Liver (tissue), 8 donors: ENCODE measurements at regions not wholly inside any gene's neighbourhood (a gene's known extent, or its start where the extent isn't known, plus 50 kb on each side); places are given as distances from the start of the nearest gene placed in this dataset.

Experiments
- DNase-seq: peaks from one replicate; pipeline ENCODE4 v3.0.0-alpha.2; 2017; ENCODE audit warnings: low spot score
- H3K27ac ChIP-seq, 2 donors: one replicate each; pipeline ENCODE4 v1.7.0; 2013; ENCODE audit warnings: inconsistent platforms in 2 of 2, low read length in 2 of 2, control low read depth in 1 of 2, low read depth in 1 of 2, mild to moderate bottlenecking in 1 of 2
- H3K27me3 ChIP-seq, 4 donors: one replicate each; pipeline versions ENCODE4 v1.6.1 to v1.7.0; 2013; ENCODE audit warnings: low read length in 3 of 4, inconsistent platforms in 1 of 4, mild to moderate bottlenecking in 1 of 4, moderate library complexity in 1 of 4; ENCODE audit not compliant: control insufficient read depth in 4 of 4, insufficient read depth in 4 of 4
- H3K36me3 ChIP-seq, 4 donors: one replicate each; pipeline versions ENCODE4 v1.6.1 to v1.7.0; 2013; ENCODE audit warnings: low read length in 3 of 4, mild to moderate bottlenecking in 3 of 4, low read depth in 1 of 4, moderate library complexity in 1 of 4; ENCODE audit not compliant: control insufficient read depth in 4 of 4, insufficient read depth in 3 of 4
- H3K4me1 ChIP-seq, 4 donors: one replicate each; pipeline versions ENCODE4 v1.6.1 to v1.7.0; 2013; ENCODE audit warnings: low read length in 3 of 4, mild to moderate bottlenecking in 3 of 4, moderate library complexity in 1 of 4; ENCODE audit not compliant: control insufficient read depth in 4 of 4, insufficient read depth in 4 of 4
- H3K4me3 ChIP-seq, 3 donors: one replicate each; pipeline versions ENCODE4 v1.6.1 to v1.7.0; 2013; ENCODE audit warnings: low read length in 3 of 3, control low read depth in 1 of 3, low read depth in 1 of 3, mild to moderate bottlenecking in 1 of 3
- H3K9ac ChIP-seq, 2 donors: one replicate each; pipeline ENCODE4 v1.7.0; 2013; ENCODE audit warnings: low read length in 2 of 2, mild to moderate bottlenecking in 2 of 2, moderate library complexity in 2 of 2, control low read depth in 1 of 2, low read depth in 1 of 2
- H3K9me3 ChIP-seq, 4 donors: one replicate each; pipeline versions ENCODE4 v1.6.1 to v1.7.0; 2013; ENCODE audit warnings: low read length in 3 of 4; ENCODE audit not compliant: control insufficient read depth in 4 of 4
- ATF3 ChIP-seq: IDR thresholded peaks from 2 replicates; pipeline ENCODE4 v1.6.1; 2016; ENCODE audit warnings: antibody characterized with exemption
- CTCF ChIP-seq: fragments of 150-350 bp; IDR thresholded peaks from 2 replicates; pipeline ENCODE4 v1.5.1; 2017; ENCODE audit warnings: improper control_type of control experiment, low read depth, low read length; ENCODE audit not compliant: missing input control
- EGR1 ChIP-seq, 2 donors: IDR thresholded peaks; 2 replicates each; pipeline ENCODE4 v1.6.1; 2016 to 2018; ENCODE audit warnings: antibody characterized with exemption in 2 of 2, low read depth in 2 of 2
- FOXA1 ChIP-seq: IDR thresholded peaks from 2 replicates; pipeline ENCODE4 v1.6.1; 2016; ENCODE audit warnings: antibody characterized with exemption
- FOXA2 ChIP-seq: IDR thresholded peaks from 2 replicates; pipeline ENCODE4 v1.6.1; 2016; ENCODE audit warnings: antibody characterized with exemption
- GABPA ChIP-seq, 2 donors: IDR thresholded peaks in 1 of 2; conservative IDR thresholded peaks in 1 of 2; 2 replicates each; pipeline ENCODE4 v1.6.1; 2016; ENCODE audit warnings: antibody characterized with exemption in 2 of 2, mild to moderate bottlenecking in 1 of 2, moderate library complexity in 1 of 2
- HNF4A ChIP-seq, 2 donors: conservative IDR thresholded peaks; 2 replicates each; pipeline ENCODE4 v1.6.1; 2016; ENCODE audit warnings: antibody characterized with exemption in 2 of 2, mild to moderate bottlenecking in 2 of 2
- HNF4G ChIP-seq: IDR thresholded peaks from 2 replicates; pipeline ENCODE4 v1.6.1; 2016; ENCODE audit warnings: antibody characterized with exemption
- JUND ChIP-seq, 2 donors: IDR thresholded peaks; 2 replicates each; pipeline ENCODE4 v1.6.1; 2016; ENCODE audit warnings: antibody characterized with exemption in 2 of 2
- NR2F2 ChIP-seq: IDR thresholded peaks from 2 replicates; pipeline ENCODE4 v1.6.1; 2016; ENCODE audit warnings: antibody characterized with exemption
- RAD21 ChIP-seq, 2 donors: IDR thresholded peaks; 2 replicates each; pipeline ENCODE4 v1.6.1; 2016; ENCODE audit warnings: antibody characterized with exemption in 2 of 2, mild to moderate bottlenecking in 2 of 2
- REST ChIP-seq: IDR thresholded peaks from 2 replicates; pipeline ENCODE4 v1.6.1; 2016; ENCODE audit warnings: antibody characterized with exemption, mild to moderate bottlenecking
- RXRA ChIP-seq, 2 donors: IDR thresholded peaks; 2 replicates each; pipeline ENCODE4 v1.6.1; 2017 to 2018; ENCODE audit warnings: antibody characterized with exemption in 2 of 2, mild to moderate bottlenecking in 1 of 2
- SP1 ChIP-seq: IDR thresholded peaks from 2 replicates; pipeline ENCODE4 v1.6.1; 2018; ENCODE audit warnings: antibody characterized with exemption, mild to moderate bottlenecking
- TAF1 ChIP-seq: conservative IDR thresholded peaks from 2 replicates; pipeline ENCODE4 v1.6.1; 2016; ENCODE audit warnings: antibody characterized with exemption, mild to moderate bottlenecking
- YY1 ChIP-seq: IDR thresholded peaks from 2 replicates; pipeline ENCODE4 v1.6.1; 2016; ENCODE audit warnings: antibody characterized with exemption, mild to moderate bottlenecking
- ZBTB33 ChIP-seq: IDR thresholded peaks from 2 replicates; pipeline ENCODE4 v1.6.1; 2016; ENCODE audit warnings: antibody characterized with exemption
- WGBS: extraction: QIAGEN DNeasy Blood & Tissue Kit; methylation state at CpG from one replicate; pipeline ENCODE4 v1.1.7; 2013; 5-methylcytosine and 5-hydroxymethylcytosine counted together
- TF ChIP-seq, protein P1 (sequence below): IDR thresholded peaks from 2 replicates; pipeline ENCODE4 v1.6.1; 2016; ENCODE audit warnings: antibody characterized with exemption
- donor health status: healthy.
- donor health status: healthy.
- donor health status: healthy.
- donor health status: healthy.
- donor health status: healthy.

- H3K4me1 ChIP-seq: no peaks in the 10 kb centered on the region
- no peak for DNase-seq
- no peaks in the 10 kb centered on the region for H3K27me3 ChIP-seq
- H3K27ac ChIP-seq: no peak overlapping the region
- H3K36me3 ChIP-seq: no peaks in the 10 kb centered on the region
- WGBS: 76% methylated on average over 5 of the region's 5 CpGs
- no peak overlapping the region for H3K9ac ChIP-seq
- TF ChIP-seq HNF4G: no peak
- TF ChIP-seq FOXA1: no peak
- TF ChIP-seq ATF3: no peak
- TF ChIP-seq NR2F2: no peak
- H3K9me3 ChIP-seq: no peaks in the 10 kb centered on the region
- no peak overlapping the region for H3K4me3 ChIP-seq
Observed at GRCh38 chr3:118485693-118486092, 549.0 kb downstream of the IGSF11 start.

- no peak for DNase-seq
- Histone ChIP-seq H3K9me3 (no peaks in the 10 kb centered on the region), H3K4me3 (no peak overlapping the region), H3K4me1 (no peaks in the 10 kb centered on the region), H3K36me3 (no peaks in the 10 kb centered on the region), H3K9ac (no peak overlapping the region), H3K27me3 (no peaks in the 10 kb centered on the region), H3K27ac (no peak overlapping the region)
- TF ChIP-seq CTCF (no peak), YY1 (no peak), HNF4A (conservative IDR thresholded peaks at IDR 0.05) (no peak), JUND (IDR thresholded peaks at IDR 0.05) (no peak), REST (no peak), EGR1 (IDR thresholded peaks at IDR 0.05; ENCODE audit: low read depth in 2 of 2) (no peak), GABPA (IDR thresholded peaks at IDR 0.05 in 1 of 2, conservative IDR thresholded peaks at IDR 0.05 in 1 of 2) (no peak), RAD21 (IDR thresholded peaks at IDR 0.05) (no peak), ZBTB33 (no peak), HNF4G (no peak), ATF3 (no peak), FOXA1 (no peak), RXRA (IDR thresholded peaks at IDR 0.05) (no peak), FOXA2 (no peak), NR2F2 (no peak), SP1 (no peak), TAF1 (no peak)
- TF ChIP-seq, protein P1, sequence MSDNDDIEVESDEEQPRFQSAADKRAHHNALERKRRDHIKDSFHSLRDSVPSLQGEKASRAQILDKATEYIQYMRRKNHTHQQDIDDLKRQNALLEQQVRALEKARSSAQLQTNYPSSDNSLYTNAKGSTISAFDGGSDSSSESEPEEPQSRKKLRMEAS: no peak
- 54% methylated on average over 2 of the region's 2 CpGs for WGBS
Observed at GRCh38 chr3:118487734-118488133, 546.9 kb downstream of the IGSF11 start.
